Effector memory CD8-positive, alpha-beta T cell (primary cell): ENCODE measurements at regions not wholly inside any gene's neighbourhood (a gene's known extent, or its start where the extent isn't known, plus 50 kb on each side); places are given as distances from the start of the nearest gene placed in this dataset.

Source experiments
- ATAC-seq: fragments of 150-1000 bp; cut with Tn5 transposase; replicated peaks from 2 replicates; pipeline ENCODE4 v1.10.0; 2021; ENCODE audit warnings: mild to moderate bottlenecking, moderate library complexity
- DNase-seq, 3 experiments: peaks; one replicate each; pipeline ENCODE4 v3.0.0; 2021
- H3K27ac Mint-ChIP-seq, 2 donors: one replicate each; pipeline ENCODE4 v1.8.0; 2022; ENCODE audit warnings: mild to moderate bottlenecking in 2 of 2, mixed read lengths in 2 of 2, moderate library complexity in 2 of 2
- H3K27me3 Mint-ChIP-seq, 2 donors: one replicate each; pipeline ENCODE4 v1.8.0; 2022; ENCODE audit warnings: mixed read lengths in 2 of 2
- H3K36me3 Mint-ChIP-seq: one replicate; pipeline ENCODE4 v1.8.0; 2022; ENCODE audit warnings: mild to moderate bottlenecking, moderate library complexity, mixed read lengths; ENCODE audit not compliant: insufficient read depth
- H3K4me1 Mint-ChIP-seq, 2 donors: one replicate each; pipeline ENCODE4 v1.8.0; 2022; ENCODE audit warnings: low read depth in 2 of 2, mixed read lengths in 2 of 2
- H3K4me3 Mint-ChIP-seq, 2 donors: one replicate each; pipeline ENCODE4 v1.8.0; 2022; ENCODE audit warnings: mild to moderate bottlenecking in 2 of 2, mixed read lengths in 2 of 2, moderate library complexity in 2 of 2
- H3K9me3 Mint-ChIP-seq, 2 donors: one replicate each; pipeline ENCODE4 v1.8.0; 2022; ENCODE audit warnings: mixed read lengths in 2 of 2

GRCh38 chr13:90094357-90094756, 1253.1 kb upstream of the MIR17HG start:
- no peak for DNase-seq
- Mint-ChIP-seq H3K27ac (no peak overlapping the region), H3K4me3 (no peak overlapping the region), H3K36me3 (no peaks in the 10 kb centered on the region), H3K9me3 (peaks cover 10 to 18% of the 10 kb centered on the region in 2 donors), H3K4me1 (no peaks in the 10 kb centered on the region), H3K27me3 (no peaks in the 10 kb centered on the region)
- no peak for ATAC-seq

- H3K27me3 Mint-ChIP-seq = no peaks in the 10 kb centered on the region
- H3K4me3 Mint-ChIP-seq = no peak overlapping the region
- H3K4me1 Mint-ChIP-seq = no peaks in the 10 kb centered on the region
- peaks cover 2% of the 10 kb centered on the region for H3K36me3 Mint-ChIP-seq
- H3K27ac Mint-ChIP-seq = no peak overlapping the region
- peaks cover 5 to 15% of the 10 kb centered on the region in 2 donors for H3K9me3 Mint-ChIP-seq
- ATAC-seq (no peak), DNase-seq (no peak)
These were observed 1248.9 kb upstream of the MIR17HG start for GRCh38 chr13:90098577-90098976.

DNA sequence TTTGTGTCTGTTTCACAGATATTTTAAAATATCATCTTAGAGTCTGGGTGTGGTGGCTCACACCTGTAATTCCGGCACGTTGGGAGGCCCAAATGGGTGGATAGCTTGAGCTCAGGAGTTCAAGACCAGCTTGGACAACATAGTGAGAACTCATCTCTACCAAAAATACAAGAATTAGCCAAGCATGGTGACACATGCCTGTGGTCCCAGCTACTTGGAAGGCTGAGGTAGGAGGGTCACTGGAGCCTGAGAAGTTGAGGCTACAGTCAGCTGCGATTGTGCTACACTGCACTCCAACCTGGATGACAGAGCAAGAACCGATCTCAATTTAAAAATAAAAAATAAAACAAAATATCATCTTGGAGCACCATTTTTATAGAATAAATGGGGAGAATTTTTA, 1247.6 kb upstream of the MIR17HG start:
- ATAC-seq = no peak
- H3K27ac Mint-ChIP-seq = no peak overlapping the region
- H3K4me3 Mint-ChIP-seq = no peak overlapping the region
- peaks cover 2% of the 10 kb centered on the region for H3K36me3 Mint-ChIP-seq
- DNase-seq = no peak
- no peaks in the 10 kb centered on the region for H3K4me1 Mint-ChIP-seq
- H3K9me3 Mint-ChIP-seq = peaks cover 8 to 23% of the 10 kb centered on the region in 2 donors
- H3K27me3 Mint-ChIP-seq = no peaks in the 10 kb centered on the region

GRCh38 chr13:90103099-90103784, 1244.2 kb upstream of the MIR17HG start:
- Mint-ChIP-seq H3K4me3 (no peak overlapping the region), H3K36me3 (peaks cover 2% of the 10 kb centered on the region), H3K9me3 (peaks cover 10 to 19% of the 10 kb centered on the region in 2 donors), H3K27me3 (no peaks in the 10 kb centered on the region), H3K4me1 (no peaks in the 10 kb centered on the region), H3K27ac (no peak overlapping the region)
- ATAC-seq = no peak
- DNase-seq = no peak

DNA sequence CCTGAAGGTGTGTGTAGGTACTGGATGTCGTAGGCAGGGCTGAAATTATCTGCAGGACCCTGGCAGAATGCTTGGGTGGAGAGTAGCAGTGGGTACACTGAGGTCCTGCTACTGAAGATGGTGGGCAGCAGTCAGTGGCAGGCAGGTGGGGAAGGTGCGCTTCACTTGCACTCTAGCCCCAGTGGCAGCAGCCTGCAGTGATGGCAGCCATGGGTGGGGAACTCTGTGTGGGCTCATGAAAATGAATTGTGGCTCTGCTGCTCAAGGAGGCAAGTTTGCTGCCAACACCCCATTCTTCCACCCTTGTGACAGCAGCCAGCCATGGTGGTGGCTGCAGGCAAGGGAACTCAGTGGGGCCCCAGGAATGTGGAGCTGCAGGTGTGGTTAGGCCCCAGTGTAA, 1242.7 kb upstream of the MIR17HG start:
- Mint-ChIP-seq H3K27me3 (no peaks in the 10 kb centered on the region), H3K4me1 (no peaks in the 10 kb centered on the region), H3K4me3 (no peak overlapping the region), H3K36me3 (peaks cover 2% of the 10 kb centered on the region), H3K27ac (no peak overlapping the region), H3K9me3 (peaks cover 14 to 28% of the 10 kb centered on the region in 2 donors)
- ATAC-seq (no peak), DNase-seq (no peak)

- Mint-ChIP-seq H3K36me3 (peaks cover 2% of the 10 kb centered on the region), H3K4me1 (no peaks in the 10 kb centered on the region), H3K27me3 (no peaks in the 10 kb centered on the region), H3K9me3 (peaks cover 14 to 28% of the 10 kb centered on the region in 2 donors), H3K27ac (no peak overlapping the region), H3K4me3 (no peak overlapping the region)
- DNase-seq = no peak
- no peak for ATAC-seq
These were observed 1242.2 kb upstream of the MIR17HG start for GRCh38 chr13:90105276-90105675.

DNA sequence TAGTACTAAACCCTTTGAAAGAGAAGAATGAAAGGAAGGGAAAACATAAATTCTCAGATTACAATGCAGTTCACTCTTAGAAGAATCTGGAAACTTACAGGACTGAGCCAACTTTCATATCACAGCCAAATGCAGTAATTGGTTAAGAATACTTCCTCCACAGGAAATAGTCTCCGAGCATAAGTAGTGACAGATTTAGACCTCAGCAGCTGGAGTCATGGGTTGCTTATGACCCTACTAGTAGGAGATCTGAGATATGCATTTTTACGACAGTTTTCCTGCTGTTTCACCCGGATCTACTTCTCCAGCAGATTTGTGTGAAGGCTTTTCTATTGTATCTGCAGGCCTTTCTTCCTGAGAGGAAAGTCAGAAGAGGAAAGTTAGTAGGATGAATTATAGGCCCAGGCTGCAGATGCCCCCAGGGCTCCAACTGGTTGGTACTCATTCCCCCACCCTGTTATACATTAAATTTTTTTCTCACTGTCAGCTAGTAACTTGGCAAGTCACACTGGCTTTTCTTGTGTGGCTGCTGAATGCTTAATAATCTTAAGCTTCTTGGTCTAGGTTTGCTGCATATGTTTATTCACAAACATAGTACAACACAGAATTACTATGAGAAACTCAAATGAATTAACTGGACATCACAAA, 1241.5 kb upstream of the MIR17HG start:
- no peak for DNase-seq

DNA sequence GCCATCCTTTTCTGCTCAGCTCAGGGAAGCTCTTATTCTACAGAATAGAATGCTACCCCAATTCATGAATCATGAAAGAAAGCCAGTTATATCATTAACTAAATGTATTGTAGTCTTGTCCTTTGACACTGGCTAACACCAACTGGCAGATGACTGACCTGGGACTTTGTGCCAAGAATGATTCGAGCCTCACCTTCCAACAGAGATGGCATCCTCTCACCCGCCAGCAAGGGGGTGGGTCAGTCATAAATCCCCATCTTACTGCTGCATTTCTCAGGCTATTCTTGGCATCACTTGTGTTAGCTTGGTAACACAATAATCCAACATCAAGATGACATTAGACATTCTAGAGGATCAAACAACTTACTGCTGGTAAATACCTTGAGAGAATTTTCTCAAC, 1239.8 kb upstream of the MIR17HG start:
- no peaks in the 10 kb centered on the region for H3K4me1 Mint-ChIP-seq
- DNase-seq (no peak), ATAC-seq (no peak)
- H3K9me3 Mint-ChIP-seq = peaks cover 14 to 25% of the 10 kb centered on the region in 2 donors
- H3K27ac Mint-ChIP-seq = no peak overlapping the region
- H3K4me3 Mint-ChIP-seq = no peak overlapping the region
- no peaks in the 10 kb centered on the region for H3K27me3 Mint-ChIP-seq
- peaks cover 2% of the 10 kb centered on the region for H3K36me3 Mint-ChIP-seq

More for the DNA sequence above, 1241.5 kb upstream of the MIR17HG start:
- no peak for ATAC-seq
- H3K36me3 Mint-ChIP-seq = peaks cover 2% of the 10 kb centered on the region
- no peaks in the 10 kb centered on the region for H3K27me3 Mint-ChIP-seq
- no peaks in the 10 kb centered on the region for H3K4me1 Mint-ChIP-seq
- no peak overlapping the region for H3K4me3 Mint-ChIP-seq
- H3K9me3 Mint-ChIP-seq = peaks cover 14 to 28% of the 10 kb centered on the region in 2 donors
- H3K27ac Mint-ChIP-seq = no peak overlapping the region

DNA sequence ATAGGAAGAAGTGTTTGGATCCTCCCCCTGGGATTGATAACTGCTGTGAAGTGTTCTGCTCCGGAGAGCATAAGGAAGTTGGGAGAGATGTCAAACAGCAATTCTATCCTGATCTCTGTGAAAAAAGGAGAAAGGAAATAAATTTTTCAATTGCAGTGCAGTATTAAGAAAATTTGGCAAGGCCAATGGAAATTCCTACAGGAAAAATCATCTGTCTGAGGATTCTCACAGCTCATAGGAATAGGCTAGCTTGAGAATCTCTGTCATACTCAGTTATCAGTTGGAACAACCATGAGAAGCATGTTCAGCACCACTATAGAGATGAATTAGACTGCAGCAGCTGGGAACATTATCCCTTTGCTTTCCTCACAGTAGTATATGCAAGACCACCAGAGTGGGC, 1238.9 kb upstream of the MIR17HG start:
- H3K9me3 Mint-ChIP-seq = peaks cover 10 to 19% of the 10 kb centered on the region in 2 donors
- H3K27me3 Mint-ChIP-seq = no peaks in the 10 kb centered on the region
- no peak overlapping the region for H3K27ac Mint-ChIP-seq
- ATAC-seq = no peak
- no peak for DNase-seq
- H3K4me1 Mint-ChIP-seq = no peaks in the 10 kb centered on the region
- H3K4me3 Mint-ChIP-seq = no peak overlapping the region
- H3K36me3 Mint-ChIP-seq = no peaks in the 10 kb centered on the region

DNA sequence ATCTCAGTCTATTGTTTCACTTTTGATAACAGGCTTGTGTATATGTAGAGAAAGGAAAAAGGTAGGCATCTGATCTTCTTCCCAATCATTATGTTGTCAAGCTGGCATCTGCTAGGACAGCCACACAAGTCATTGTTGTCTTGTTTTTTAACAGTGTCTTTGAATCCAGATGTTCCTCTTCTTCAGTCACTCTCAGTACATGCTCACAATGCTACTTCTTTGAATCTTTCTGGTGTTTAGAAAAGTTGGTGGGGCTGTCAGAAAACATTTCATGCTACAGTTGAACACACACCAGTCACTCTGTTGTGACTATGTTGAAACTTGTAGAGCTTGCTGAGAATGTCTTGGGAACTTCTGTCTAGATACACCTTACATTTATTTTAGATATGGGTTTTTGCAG, 1231.4 kb upstream of the MIR17HG start:
- no peak for ATAC-seq

DNA sequence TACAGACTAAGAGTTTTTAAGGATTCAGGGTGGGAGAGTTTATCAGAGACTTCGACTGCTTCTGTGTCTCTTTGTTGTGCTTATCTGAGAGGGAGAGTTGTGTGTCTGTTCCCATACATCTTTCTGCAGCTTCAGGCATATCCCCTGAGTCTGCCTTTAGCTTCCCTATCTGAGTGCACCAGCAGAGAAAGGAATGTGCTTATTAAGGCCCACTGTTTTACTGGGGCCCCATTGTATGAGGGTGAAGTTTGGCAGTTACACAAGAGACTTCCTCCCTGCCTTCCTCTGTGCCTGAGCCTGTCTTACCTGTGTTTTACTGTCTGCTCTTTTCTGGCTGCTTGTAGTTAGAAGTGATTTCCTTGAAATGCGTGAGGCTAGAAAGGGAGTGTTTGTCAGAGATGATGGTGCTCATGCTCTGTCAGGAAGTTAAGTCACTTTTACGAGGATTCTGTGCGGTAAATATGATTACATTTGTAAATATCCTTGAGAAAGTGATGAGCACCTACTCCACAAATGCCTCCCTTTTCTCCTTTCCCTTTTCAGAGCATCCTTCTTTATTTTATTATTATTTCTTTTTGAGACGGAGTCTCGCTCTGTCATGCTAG, 1228.9 kb upstream of the MIR17HG start:
- H3K36me3 Mint-ChIP-seq = no peaks in the 10 kb centered on the region
- H3K4me1 Mint-ChIP-seq = no peaks in the 10 kb centered on the region
- H3K4me3 Mint-ChIP-seq = no peak overlapping the region
- ATAC-seq (no peak), DNase-seq (no peak)
- peaks cover 8 to 9% of the 10 kb centered on the region in 2 donors for H3K9me3 Mint-ChIP-seq
- H3K27me3 Mint-ChIP-seq = no peaks in the 10 kb centered on the region
- H3K27ac Mint-ChIP-seq = no peak overlapping the region

More for the DNA sequence above, 1231.4 kb upstream of the MIR17HG start:
- DNase-seq = no peak
- Mint-ChIP-seq H3K27ac (no peak overlapping the region), H3K4me1 (no peaks in the 10 kb centered on the region), H3K4me3 (no peak overlapping the region), H3K9me3 (peaks cover 8 to 9% of the 10 kb centered on the region in 2 donors), H3K27me3 (no peaks in the 10 kb centered on the region), H3K36me3 (no peaks in the 10 kb centered on the region)

DNA sequence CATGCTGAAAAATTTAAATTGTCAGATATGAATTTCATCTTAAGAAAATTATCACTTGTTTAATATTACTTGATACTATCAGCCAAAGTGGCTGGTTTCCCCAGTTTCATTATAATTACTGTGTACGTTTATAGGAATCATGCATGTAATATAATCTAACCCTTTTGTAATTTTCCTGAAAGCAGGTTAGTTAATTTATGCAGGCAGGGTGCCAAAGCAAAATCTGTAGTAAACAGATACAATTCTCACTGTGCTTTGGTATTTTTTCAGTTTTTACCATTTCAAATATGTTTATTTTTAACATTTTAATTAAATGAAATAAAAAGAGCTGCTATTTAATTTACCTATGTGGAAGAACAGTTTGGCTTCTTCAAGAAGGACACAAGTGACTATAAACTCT, 1227.5 kb upstream of the MIR17HG start:
- Mint-ChIP-seq H3K27ac (no peak overlapping the region), H3K27me3 (no peaks in the 10 kb centered on the region), H3K9me3 (peaks cover 12 to 14% of the 10 kb centered on the region in 2 donors), H3K4me1 (no peaks in the 10 kb centered on the region), H3K36me3 (no peaks in the 10 kb centered on the region), H3K4me3 (no peak overlapping the region)
- ATAC-seq (no peak), DNase-seq (no peak)

- DNase-seq (no peak), ATAC-seq (no peak)
- Mint-ChIP-seq H3K4me1 (no peaks in the 10 kb centered on the region), H3K27me3 (no peaks in the 10 kb centered on the region), H3K27ac (no peak overlapping the region), H3K4me3 (no peak overlapping the region), H3K36me3 (no peaks in the 10 kb centered on the region), H3K9me3 (peaks cover 11 to 15% of the 10 kb centered on the region in 2 donors)
These were observed 1225.7 kb upstream of the MIR17HG start for GRCh38 chr13:90121784-90122183.

GRCh38 chr13:90122531-90122930, 1225.0 kb upstream of the MIR17HG start:
- ATAC-seq = no peak
- Mint-ChIP-seq H3K36me3 (no peaks in the 10 kb centered on the region), H3K9me3 (peaks cover 11 to 21% of the 10 kb centered on the region in 2 donors), H3K27me3 (no peaks in the 10 kb centered on the region), H3K27ac (no peak overlapping the region), H3K4me1 (no peaks in the 10 kb centered on the region), H3K4me3 (no peak overlapping the region)
- DNase-seq = no peak
